Endodermal cell (in vitro differentiated cells): ENCODE measurements at regions not wholly inside any gene's neighbourhood (a gene's known extent, or its start where the extent isn't known, plus 50 kb on each side); places are given as distances from the start of the nearest gene placed in this dataset.
A peak's percentile ranks its signal among the peaks of the same experiment; 100 is the strongest.

Experiments
- DNase-seq: peaks from one replicate; pipeline ENCODE4 v3.0.0-alpha.2; 2017
- H3K27ac ChIP-seq: 2 replicates; pipeline ENCODE4 v1.5.1; 2013; ENCODE audit warnings: mild to moderate bottlenecking, low read depth, low read length, moderate library complexity
- H3K27me3 ChIP-seq: 2 replicates; pipeline ENCODE4 v1.6.1; 2013; ENCODE audit warnings: mild to moderate bottlenecking, low read length, moderate library complexity; ENCODE audit not compliant: insufficient read depth, control insufficient read depth, poor library complexity, severe bottlenecking
- H3K36me3 ChIP-seq: 2 replicates; pipeline ENCODE4 v1.7.0; 2013; ENCODE audit warnings: mild to moderate bottlenecking, low read length, moderate library complexity; ENCODE audit not compliant: control insufficient read depth, insufficient read depth
- H3K4me1 ChIP-seq: one replicate; pipeline ENCODE4 v1.7.0; 2013; ENCODE audit warnings: low read length; ENCODE audit not compliant: control insufficient read depth, insufficient read depth
- H3K4me3 ChIP-seq: 2 replicates; pipeline ENCODE4 v1.5.1; 2013; ENCODE audit warnings: mild to moderate bottlenecking, low read length, moderate library complexity
- H3K9ac ChIP-seq: 2 replicates; pipeline ENCODE4 v1.6.1; 2013; ENCODE audit warnings: mild to moderate bottlenecking, low read length, moderate library complexity; ENCODE audit not compliant: poor library complexity, severe bottlenecking; ENCODE audit errors: extremely low read depth
- H3K9me3 ChIP-seq: 2 replicates; pipeline ENCODE4 v1.6.1; 2013; ENCODE audit warnings: mild to moderate bottlenecking, low read length, moderate library complexity; ENCODE audit not compliant: control insufficient read depth
- H3K27ac Mint-ChIP-seq: 2 replicates; pipeline ENCODE4 v1.8.0; 2020; ENCODE audit warnings: mixed read lengths
- H3K27me3 Mint-ChIP-seq: 2 replicates; pipeline ENCODE4 v1.8.0; 2021; ENCODE audit warnings: mild to moderate bottlenecking, mixed read lengths; ENCODE audit not compliant: insufficient read depth
- H3K36me3 Mint-ChIP-seq: 2 replicates; pipeline ENCODE4 v1.8.0; 2020; ENCODE audit warnings: low read depth, mixed read lengths
- H3K4me1 Mint-ChIP-seq: 2 replicates; pipeline ENCODE4 v1.8.0; 2020; ENCODE audit warnings: mixed read lengths
- H3K4me3 Mint-ChIP-seq: 2 replicates; pipeline ENCODE4 v1.8.0; 2020; ENCODE audit warnings: mild to moderate bottlenecking, moderate library complexity, mixed read lengths
- H3K9me3 Mint-ChIP-seq: 2 replicates; pipeline ENCODE4 v1.8.0; 2020; ENCODE audit warnings: mild to moderate bottlenecking, mixed read lengths
- WGBS, 2 experiments: methylation state at CpG; one replicate each; pipeline versions ENCODE4 v1.1.5 to v1.1.7; 2013; ENCODE audit warnings: missing lambda C conversion rate in 2 of 2, mixed read lengths in 1 of 2; ENCODE audit not compliant: insufficient coverage in 1 of 2, insufficient read length in 1 of 2; 5-methylcytosine and 5-hydroxymethylcytosine counted together
- TF ChIP-seq, protein P1 (sequence below): fragments of 200-600 bp; sonication (generic); conservative IDR thresholded peaks from 2 replicates; pipeline ENCODE4 v1.5.0; 2021; ENCODE audit warnings: antibody characterized with exemption, mild to moderate bottlenecking

DNA sequence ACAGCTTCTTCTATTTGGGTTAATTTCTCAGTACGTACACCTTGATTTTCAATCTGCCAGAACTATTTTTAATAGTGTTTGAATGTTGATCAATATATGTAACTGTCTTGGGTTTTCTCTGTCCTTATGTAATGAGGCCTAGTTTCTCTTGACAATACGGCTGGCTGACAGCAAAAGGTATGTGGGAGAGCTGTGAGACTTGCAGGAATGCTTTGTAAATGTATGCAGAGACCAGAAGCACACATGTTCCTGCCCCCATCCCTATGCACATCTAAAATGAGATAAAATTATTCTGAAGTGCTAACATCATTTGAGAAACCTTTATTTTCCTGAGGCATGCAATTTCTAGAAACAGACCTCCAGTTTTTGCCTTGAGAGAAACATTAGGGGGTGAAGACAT, 593.8 kb upstream of the GBE1 start:
- H3K9ac ChIP-seq = no peak overlapping the region
- H3K36me3 Mint-ChIP-seq = no peaks in the 10 kb centered on the region
- no peaks in the 10 kb centered on the region for H3K4me1 ChIP-seq
- H3K27ac Mint-ChIP-seq = no peak overlapping the region
- H3K27me3 ChIP-seq = no peaks in the 10 kb centered on the region
- peak; percentile 47 for DNase-seq
- no peaks in the 10 kb centered on the region for H3K27me3 Mint-ChIP-seq
- peaks cover 8% of the 10 kb centered on the region for H3K4me1 Mint-ChIP-seq
- TF ChIP-seq, protein P1, sequence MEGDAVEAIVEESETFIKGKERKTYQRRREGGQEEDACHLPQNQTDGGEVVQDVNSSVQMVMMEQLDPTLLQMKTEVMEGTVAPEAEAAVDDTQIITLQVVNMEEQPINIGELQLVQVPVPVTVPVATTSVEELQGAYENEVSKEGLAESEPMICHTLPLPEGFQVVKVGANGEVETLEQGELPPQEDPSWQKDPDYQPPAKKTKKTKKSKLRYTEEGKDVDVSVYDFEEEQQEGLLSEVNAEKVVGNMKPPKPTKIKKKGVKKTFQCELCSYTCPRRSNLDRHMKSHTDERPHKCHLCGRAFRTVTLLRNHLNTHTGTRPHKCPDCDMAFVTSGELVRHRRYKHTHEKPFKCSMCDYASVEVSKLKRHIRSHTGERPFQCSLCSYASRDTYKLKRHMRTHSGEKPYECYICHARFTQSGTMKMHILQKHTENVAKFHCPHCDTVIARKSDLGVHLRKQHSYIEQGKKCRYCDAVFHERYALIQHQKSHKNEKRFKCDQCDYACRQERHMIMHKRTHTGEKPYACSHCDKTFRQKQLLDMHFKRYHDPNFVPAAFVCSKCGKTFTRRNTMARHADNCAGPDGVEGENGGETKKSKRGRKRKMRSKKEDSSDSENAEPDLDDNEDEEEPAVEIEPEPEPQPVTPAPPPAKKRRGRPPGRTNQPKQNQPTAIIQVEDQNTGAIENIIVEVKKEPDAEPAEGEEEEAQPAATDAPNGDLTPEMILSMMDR = no peak
- no peak overlapping the region for H3K4me3 Mint-ChIP-seq
- no peak overlapping the region for H3K4me3 ChIP-seq
- no peak overlapping the region for H3K27ac ChIP-seq
- H3K9me3 Mint-ChIP-seq = no peaks in the 10 kb centered on the region
- WGBS, 2 experiments = 50 to 83% methylated on average over 1 to 2 of the region's 2 CpGs
- H3K9me3 ChIP-seq = no peaks in the 10 kb centered on the region
- H3K36me3 ChIP-seq = no peaks in the 10 kb centered on the region

DNA sequence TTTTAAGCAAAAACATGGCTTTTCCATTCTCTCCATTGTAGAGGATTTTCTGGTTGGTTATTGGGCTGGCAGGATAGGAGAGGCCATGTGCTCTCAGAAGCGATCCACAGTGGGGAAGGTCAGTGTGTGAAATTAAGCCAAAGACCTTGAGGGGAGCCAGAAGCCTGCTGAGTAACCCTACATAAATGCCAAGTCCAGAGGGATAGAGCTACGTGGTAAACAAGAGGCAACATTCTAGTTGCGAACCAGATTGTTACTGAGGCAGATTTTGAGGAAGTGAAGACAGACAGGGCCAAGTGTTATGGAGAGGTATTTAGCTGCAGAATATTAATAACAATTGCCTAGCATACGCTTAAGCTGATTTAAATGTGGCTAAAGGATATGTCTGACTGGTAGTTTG, 592.8 kb upstream of the GBE1 start:
- Histone ChIP-seq H3K27ac (no peak overlapping the region), H3K27me3 (no peaks in the 10 kb centered on the region), H3K4me1 (no peaks in the 10 kb centered on the region), H3K4me3 (no peak overlapping the region), H3K9ac (no peak overlapping the region), H3K9me3 (no peaks in the 10 kb centered on the region), H3K36me3 (no peaks in the 10 kb centered on the region)
- WGBS, 2 experiments = 84 to 100% methylated on average over 2 to 4 of the region's 4 CpGs
- Mint-ChIP-seq H3K4me1 (peaks cover 9% of the 10 kb centered on the region), H3K27me3 (no peaks in the 10 kb centered on the region), H3K36me3 (no peaks in the 10 kb centered on the region), H3K9me3 (no peaks in the 10 kb centered on the region), H3K27ac (no peak overlapping the region), H3K4me3 (no peak overlapping the region)
- no peak for DNase-seq
- TF ChIP-seq, protein P1 = no peak

DNA sequence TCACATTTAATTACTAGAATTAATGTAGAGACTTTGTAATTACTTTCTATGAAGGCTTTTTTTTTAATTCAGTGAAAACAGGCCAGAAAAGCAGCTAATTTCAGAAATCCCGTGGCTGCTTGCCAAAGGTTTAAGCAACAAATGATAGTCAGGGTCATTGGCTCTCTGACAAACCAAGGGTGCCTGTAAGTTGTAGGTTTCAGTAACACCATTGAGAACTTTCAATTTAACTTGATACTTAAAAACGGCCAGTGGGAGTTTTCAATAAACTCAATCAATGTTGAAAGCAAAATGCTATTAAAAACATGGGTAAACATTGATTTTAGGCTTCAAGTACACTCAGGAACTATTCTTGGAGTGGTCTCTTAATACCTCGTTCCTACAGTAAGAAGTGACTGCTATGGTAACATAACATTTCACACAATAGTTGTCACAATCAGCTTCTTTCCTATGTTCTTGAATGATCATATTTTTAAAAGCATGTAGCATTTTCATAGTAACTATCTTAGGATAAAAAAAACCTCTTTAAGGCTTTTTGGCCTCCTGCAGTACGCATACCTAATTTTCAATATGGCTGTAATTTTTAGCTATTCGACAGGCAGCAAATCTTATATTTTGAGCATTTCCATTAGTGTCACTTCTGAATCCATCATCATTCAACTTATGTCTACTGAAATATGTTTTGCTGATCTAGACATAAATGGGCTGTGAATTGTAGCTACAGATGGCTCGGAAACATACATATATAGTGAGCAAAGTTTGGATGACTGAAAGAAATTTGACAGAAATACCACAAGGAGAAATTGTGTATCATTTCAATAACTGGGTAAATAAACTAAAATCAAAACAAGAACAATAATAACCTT, 592.1 kb upstream of the GBE1 start:
- H3K27me3 ChIP-seq = no peaks in the 10 kb centered on the region
- no peak overlapping the region for H3K27ac ChIP-seq
- no peak for DNase-seq
- H3K36me3 ChIP-seq = no peaks in the 10 kb centered on the region
- H3K4me3 ChIP-seq = no peak overlapping the region
- Mint-ChIP-seq H3K4me1 (peaks cover 9% of the 10 kb centered on the region), H3K27me3 (no peaks in the 10 kb centered on the region), H3K36me3 (no peaks in the 10 kb centered on the region), H3K27ac (no peak overlapping the region), H3K9me3 (no peaks in the 10 kb centered on the region), H3K4me3 (no peak overlapping the region)
- 88 to 90% methylated on average over 3 to 6 of the region's 6 CpGs for WGBS, 2 experiments
- no peaks in the 10 kb centered on the region for H3K4me1 ChIP-seq
- no peaks in the 10 kb centered on the region for H3K9me3 ChIP-seq
- no peak overlapping the region for H3K9ac ChIP-seq
- TF ChIP-seq, protein P1 = no peak
